Panc1 (cell line): ENCODE measurements at regions not wholly inside any gene's neighbourhood (a gene's known extent, or its start where the extent isn't known, plus 50 kb on each side); places are given as distances from the start of the nearest gene placed in this dataset.

Experiments
- ATAC-seq: fragments of 200-7000 bp; cut with Tn5 transposase; 2 replicates; pipeline ENCODE4 v1.9.1; 2020; ENCODE audit warnings: mild to moderate bottlenecking, moderate library complexity
- BruUV-seq: library from RNA; stranded (reverse); fragments of 400-500 nt; replicated peaks from 2 replicates; lab custom pipeline; 2021; lab: Mats Ljungman, UMichigan
- CTCF ChIA-PET: fragments of 300-600 bp; sonication (Branson Sonifier 250); formaldehyde crosslinking; loops from one replicate; lab custom pipeline; 2022; ENCODE audit warnings: antibody characterized with exemption; lab: Charles Lee
- POLR2A ChIA-PET: fragments of 300-600 bp; sonication (Branson Sonifier 250); formaldehyde crosslinking; loops from one replicate; lab custom pipeline; 2022; ENCODE audit warnings: antibody characterized with exemption; lab: Charles Lee
- DNase-seq: peaks from one replicate; pipeline ENCODE4 v3.0.0-alpha.2; 2010; ENCODE audit warnings: low read depth, low spot score
- H3K27ac ChIP-seq: 2 replicates; pipeline ENCODE4 v1.5.1; 2011; ENCODE audit warnings: mild to moderate bottlenecking, low read length, inconsistent platforms
- H3K27me3 ChIP-seq: fragments of 200-500 bp; sonication (Bioruptor generic); 2 replicates; pipeline ENCODE4 v1.6.0; 2014; ENCODE audit warnings: low read length, inconsistent platforms; ENCODE audit not compliant: control insufficient read depth, insufficient read depth
- H3K36me3 ChIP-seq: fragments of 200-500 bp; sonication (Bioruptor generic); 2 replicates; pipeline ENCODE4 v1.5.1; 2014; ENCODE audit warnings: inconsistent platforms, mild to moderate bottlenecking, low read length, moderate library complexity; ENCODE audit not compliant: control insufficient read depth, insufficient read depth
- H3K4me1 ChIP-seq: 2 replicates; pipeline ENCODE4 v1.5.1; 2011; ENCODE audit warnings: inconsistent platforms, mild to moderate bottlenecking, low read length, moderate library complexity; ENCODE audit not compliant: control insufficient read depth, insufficient read depth
- H3K4me3 ChIP-seq, 2 experiments: 2 replicates each; pipeline ENCODE4 v1.5.1; 2011 to 2012; ENCODE audit warnings: low read depth in 2 of 2, low read length in 2 of 2, mild to moderate bottlenecking in 2 of 2, inconsistent platforms in 1 of 2, moderate library complexity in 1 of 2
- H3K9me3 ChIP-seq: fragments of 200-500 bp; sonication (Bioruptor generic); 2 replicates; pipeline ENCODE4 v1.5.1; 2014; ENCODE audit warnings: low read depth, mild to moderate bottlenecking, inconsistent platforms, low read length, moderate library complexity; ENCODE audit not compliant: control insufficient read depth, insufficient read depth
- POLR2AphosphoS5 ChIP-seq: IDR thresholded peaks from 2 replicates; pipeline ENCODE4 v1.6.1; 2012; ENCODE audit warnings: mild to moderate bottlenecking, low read depth, low read length, moderate library complexity
- SIN3A ChIP-seq: IDR thresholded peaks from 2 replicates; pipeline ENCODE4 v1.6.1; 2012; ENCODE audit warnings: low read depth, mild to moderate bottlenecking, low read length, moderate library complexity, borderline replicate concordance; ENCODE audit not compliant: insufficient read depth
- TCF7L2 ChIP-seq: IDR thresholded peaks from 2 replicates; pipeline ENCODE4 v1.6.1; 2011; ENCODE audit warnings: mild to moderate bottlenecking, low read depth, low read length, inconsistent platforms
- in situ Hi-C: cut with HindIII; loops from 2 replicates; pipeline ENCODE4 v1.10.0; 2016; ENCODE audit warnings: low sequenced_read_pairs, low pct_unique_long_range_greater_than_20kb
- intact Hi-C: fragments of 100-400 bp; cut with micrococcal nuclease; formaldehyde crosslinking; loops from one replicate; pipeline ENCODE4 v1.10.0; 2022; ENCODE audit not compliant: unreplicated experiment
- TF ChIP-seq, protein P1 (sequence below): fragments of 450-650 bp; IDR thresholded peaks from 2 replicates; pipeline ENCODE4 v1.5.1; 2017; ENCODE audit warnings: mild to moderate bottlenecking
- TF ChIP-seq, protein P2 (sequence below), 2 experiments: IDR thresholded peaks; 2 replicates each; pipeline ENCODE4 v1.6.1; 2011 to 2012; ENCODE audit warnings: low read depth in 2 of 2, control low read depth in 1 of 2, low read length in 1 of 2, mild to moderate bottlenecking in 1 of 2, moderate library complexity in 1 of 2; ENCODE audit not compliant: insufficient read depth in 1 of 2

DNA sequence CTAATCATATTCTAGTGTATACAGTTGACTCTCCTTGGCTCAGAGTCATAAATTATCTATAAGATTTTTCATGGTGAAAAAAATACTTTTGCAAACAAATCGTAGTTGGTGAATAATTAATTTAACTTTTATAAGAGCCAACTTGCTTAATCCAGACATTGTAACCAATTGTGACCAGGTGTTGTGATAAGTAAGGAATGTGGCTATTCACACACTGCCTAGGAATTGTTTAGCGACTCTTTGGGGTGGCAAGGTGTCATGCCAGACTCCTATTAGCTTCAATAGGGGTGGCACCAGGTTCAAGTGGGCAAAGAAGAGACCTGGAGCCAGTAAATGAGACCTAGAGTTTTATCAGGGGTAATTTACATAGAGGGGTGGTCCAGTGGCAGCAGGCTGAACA is 344.7 kb upstream of the PKDCC start:
- ChIA-PET CTCF (no interaction called here), POLR2A (no interaction called here)
- no TSS peak for BruUV-seq
- in situ Hi-C loops = no loop called here
- H3K4me1 ChIP-seq = no peaks in the 10 kb centered on the region
- H3K27ac ChIP-seq = no peak overlapping the region
- intact Hi-C loops = no loop called here
- TF ChIP-seq, protein P1, sequence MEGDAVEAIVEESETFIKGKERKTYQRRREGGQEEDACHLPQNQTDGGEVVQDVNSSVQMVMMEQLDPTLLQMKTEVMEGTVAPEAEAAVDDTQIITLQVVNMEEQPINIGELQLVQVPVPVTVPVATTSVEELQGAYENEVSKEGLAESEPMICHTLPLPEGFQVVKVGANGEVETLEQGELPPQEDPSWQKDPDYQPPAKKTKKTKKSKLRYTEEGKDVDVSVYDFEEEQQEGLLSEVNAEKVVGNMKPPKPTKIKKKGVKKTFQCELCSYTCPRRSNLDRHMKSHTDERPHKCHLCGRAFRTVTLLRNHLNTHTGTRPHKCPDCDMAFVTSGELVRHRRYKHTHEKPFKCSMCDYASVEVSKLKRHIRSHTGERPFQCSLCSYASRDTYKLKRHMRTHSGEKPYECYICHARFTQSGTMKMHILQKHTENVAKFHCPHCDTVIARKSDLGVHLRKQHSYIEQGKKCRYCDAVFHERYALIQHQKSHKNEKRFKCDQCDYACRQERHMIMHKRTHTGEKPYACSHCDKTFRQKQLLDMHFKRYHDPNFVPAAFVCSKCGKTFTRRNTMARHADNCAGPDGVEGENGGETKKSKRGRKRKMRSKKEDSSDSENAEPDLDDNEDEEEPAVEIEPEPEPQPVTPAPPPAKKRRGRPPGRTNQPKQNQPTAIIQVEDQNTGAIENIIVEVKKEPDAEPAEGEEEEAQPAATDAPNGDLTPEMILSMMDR = no peak
- TF ChIP-seq SIN3A (no peak), TCF7L2 (no peak), POLR2AphosphoS5 (no peak)
- TF ChIP-seq, protein P2, sequence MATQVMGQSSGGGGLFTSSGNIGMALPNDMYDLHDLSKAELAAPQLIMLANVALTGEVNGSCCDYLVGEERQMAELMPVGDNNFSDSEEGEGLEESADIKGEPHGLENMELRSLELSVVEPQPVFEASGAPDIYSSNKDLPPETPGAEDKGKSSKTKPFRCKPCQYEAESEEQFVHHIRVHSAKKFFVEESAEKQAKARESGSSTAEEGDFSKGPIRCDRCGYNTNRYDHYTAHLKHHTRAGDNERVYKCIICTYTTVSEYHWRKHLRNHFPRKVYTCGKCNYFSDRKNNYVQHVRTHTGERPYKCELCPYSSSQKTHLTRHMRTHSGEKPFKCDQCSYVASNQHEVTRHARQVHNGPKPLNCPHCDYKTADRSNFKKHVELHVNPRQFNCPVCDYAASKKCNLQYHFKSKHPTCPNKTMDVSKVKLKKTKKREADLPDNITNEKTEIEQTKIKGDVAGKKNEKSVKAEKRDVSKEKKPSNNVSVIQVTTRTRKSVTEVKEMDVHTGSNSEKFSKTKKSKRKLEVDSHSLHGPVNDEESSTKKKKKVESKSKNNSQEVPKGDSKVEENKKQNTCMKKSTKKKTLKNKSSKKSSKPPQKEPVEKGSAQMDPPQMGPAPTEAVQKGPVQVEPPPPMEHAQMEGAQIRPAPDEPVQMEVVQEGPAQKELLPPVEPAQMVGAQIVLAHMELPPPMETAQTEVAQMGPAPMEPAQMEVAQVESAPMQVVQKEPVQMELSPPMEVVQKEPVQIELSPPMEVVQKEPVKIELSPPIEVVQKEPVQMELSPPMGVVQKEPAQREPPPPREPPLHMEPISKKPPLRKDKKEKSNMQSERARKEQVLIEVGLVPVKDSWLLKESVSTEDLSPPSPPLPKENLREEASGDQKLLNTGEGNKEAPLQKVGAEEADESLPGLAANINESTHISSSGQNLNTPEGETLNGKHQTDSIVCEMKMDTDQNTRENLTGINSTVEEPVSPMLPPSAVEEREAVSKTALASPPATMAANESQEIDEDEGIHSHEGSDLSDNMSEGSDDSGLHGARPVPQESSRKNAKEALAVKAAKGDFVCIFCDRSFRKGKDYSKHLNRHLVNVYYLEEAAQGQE (IDR thresholded peaks at IDR 0.05; ENCODE audit: insufficient read depth in 1 of 2, low read depth in 2 of 2, low read length in 1 of 2) = no peak
- no peak overlapping the region for H3K4me3 ChIP-seq
- DNase-seq = no peak
- H3K9me3 ChIP-seq = no peaks in the 10 kb centered on the region
- no peak for ATAC-seq
- no peaks in the 10 kb centered on the region for H3K27me3 ChIP-seq
- H3K36me3 ChIP-seq = no peaks in the 10 kb centered on the region

DNA sequence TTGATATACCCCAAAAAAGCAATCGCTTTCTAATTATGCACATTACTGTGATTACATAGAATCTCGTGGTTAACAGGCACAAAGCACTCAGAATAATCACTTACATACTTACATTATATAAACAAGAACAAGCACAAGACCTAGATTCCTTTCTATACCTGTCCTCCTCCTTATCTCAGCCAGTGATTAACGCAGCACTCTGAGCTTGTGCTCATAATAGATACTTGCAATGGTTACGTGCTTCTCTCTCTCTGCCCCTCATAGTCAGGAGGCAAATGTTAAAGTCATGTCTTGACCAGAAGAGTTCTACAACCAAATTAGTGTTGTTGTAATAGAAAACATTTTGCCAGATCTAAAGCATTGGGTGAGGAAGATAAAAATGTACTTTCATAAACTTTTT is 342.2 kb upstream of the PKDCC start:
- POLR2A ChIA-PET = no interaction called here
- Histone ChIP-seq H3K4me3 (no peak overlapping the region), H3K27ac (no peak overlapping the region), H3K27me3 (no peaks in the 10 kb centered on the region), H3K36me3 (no peaks in the 10 kb centered on the region), H3K9me3 (no peaks in the 10 kb centered on the region), H3K4me1 (no peaks in the 10 kb centered on the region)
- no TSS peak for BruUV-seq
- CTCF ChIA-PET = no interaction called here
- in situ Hi-C loops (no loop called here), intact Hi-C loops (no loop called here)
- no peak for ATAC-seq
- DNase-seq = no peak
- TF ChIP-seq, protein P2 (IDR thresholded peaks at IDR 0.05; ENCODE audit: insufficient read depth in 1 of 2, low read depth in 2 of 2, low read length in 1 of 2) = no peak
- TF ChIP-seq, protein P1 = no peak
- TF ChIP-seq POLR2AphosphoS5 (no peak), SIN3A (no peak), TCF7L2 (no peak)
